ENCODE measurements at regions not wholly inside any gene's neighbourhood (a gene's known extent, or its start where the extent isn't known, plus 50 kb on each side); places are given as distances from the start of the nearest gene placed in this dataset.

DNA sequence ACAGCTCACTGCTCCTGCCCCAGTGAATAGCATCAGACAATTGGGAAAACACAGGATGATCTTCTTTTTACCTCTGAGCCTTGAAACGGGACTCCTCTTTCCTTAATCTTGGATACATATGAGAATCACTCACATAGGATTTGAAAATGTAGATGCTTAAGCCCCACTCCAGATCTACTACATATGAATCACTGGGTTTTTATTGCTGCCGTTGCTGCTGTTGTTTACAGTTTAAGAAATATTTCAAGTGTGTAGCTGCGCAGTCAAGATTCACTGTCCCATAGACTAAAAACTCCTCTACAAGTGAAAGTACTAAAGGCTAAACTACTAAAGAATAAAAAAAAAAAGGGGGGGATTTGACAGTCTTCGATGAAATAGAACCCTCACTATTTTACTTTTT is 765.9 kb downstream of the NTRK3 start:
- DNase-seq (ENCODE audit: extremely low spot score), result no peak
- ChIA-PET POLR2A (no interaction called here), CTCF (no interaction called here)
- no peak for TF ChIP-seq TARDBP (IDR thresholded peaks at IDR 0.05)
- TF ChIP-seq BHLHE40 (IDR thresholded peaks at IDR 0.05; ENCODE audit: borderline replicate concordance), result no peak
- TF ChIP-seq SP1 (IDR thresholded peaks at IDR 0.05), result no peak
- no peak for TF ChIP-seq NFRKB (IDR thresholded peaks at IDR 0.05)
- no peak for TF ChIP-seq HDGF (IDR thresholded peaks at IDR 0.05; ENCODE audit: borderline replicate concordance)
- TF ChIP-seq SUZ12 (IDR thresholded peaks at IDR 0.05), result no peak
- no peak for TF ChIP-seq FOXA1 (IDR thresholded peaks at IDR 0.05)
- no peak for TF ChIP-seq FOXK2 (IDR thresholded peaks at IDR 0.05)
- no peak for TF ChIP-seq FOXM1 (IDR thresholded peaks at IDR 0.05; ENCODE audit: borderline replicate concordance)
- TF ChIP-seq L3MBTL2 (conservative IDR thresholded peaks at IDR 0.05), result no peak
- no peak for TF ChIP-seq ELF4 (IDR thresholded peaks at IDR 0.05)

GRCh38 chr15:87489902-87490665 is 766.5 kb downstream of the NTRK3 start:
- no peak for DNase-seq (ENCODE audit: extremely low spot score)
- ChIA-PET POLR2A (no interaction called here), CTCF (no interaction called here)
- TF ChIP-seq BHLHE40 (IDR thresholded peaks at IDR 0.05; ENCODE audit: borderline replicate concordance) (no peak), SUZ12 (IDR thresholded peaks at IDR 0.05) (no peak), SP1 (IDR thresholded peaks at IDR 0.05) (no peak), CTBP1 (IDR thresholded peaks at IDR 0.05; ENCODE audit: borderline replicate concordance) (no peak), ELF4 (IDR thresholded peaks at IDR 0.05) (no peak), LEF1 (IDR thresholded peaks at IDR 0.05; ENCODE audit: borderline replicate concordance) (no peak), TARDBP (IDR thresholded peaks at IDR 0.05) (no peak), HDGF (IDR thresholded peaks at IDR 0.05; ENCODE audit: borderline replicate concordance) (no peak), FOXM1 (IDR thresholded peaks at IDR 0.05; ENCODE audit: borderline replicate concordance) (no peak), FOXK2 (IDR thresholded peaks at IDR 0.05) (no peak), ARNT (IDR thresholded peaks at IDR 0.05) (no peak), ZNF384 (IDR thresholded peaks at IDR 0.05) (no peak), L3MBTL2 (conservative IDR thresholded peaks at IDR 0.05) (no peak), NFRKB (IDR thresholded peaks at IDR 0.05) (no peak), FOXA1 (IDR thresholded peaks at IDR 0.05) (no peak)
- TF ChIP-seq, protein P1, sequence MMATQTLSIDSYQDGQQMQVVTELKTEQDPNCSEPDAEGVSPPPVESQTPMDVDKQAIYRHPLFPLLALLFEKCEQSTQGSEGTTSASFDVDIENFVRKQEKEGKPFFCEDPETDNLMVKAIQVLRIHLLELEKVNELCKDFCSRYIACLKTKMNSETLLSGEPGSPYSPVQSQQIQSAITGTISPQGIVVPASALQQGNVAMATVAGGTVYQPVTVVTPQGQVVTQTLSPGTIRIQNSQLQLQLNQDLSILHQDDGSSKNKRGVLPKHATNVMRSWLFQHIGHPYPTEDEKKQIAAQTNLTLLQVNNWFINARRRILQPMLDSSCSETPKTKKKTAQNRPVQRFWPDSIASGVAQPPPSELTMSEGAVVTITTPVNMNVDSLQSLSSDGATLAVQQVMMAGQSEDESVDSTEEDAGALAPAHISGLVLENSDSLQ (IDR thresholded peaks at IDR 0.05), result no peak

DNA sequence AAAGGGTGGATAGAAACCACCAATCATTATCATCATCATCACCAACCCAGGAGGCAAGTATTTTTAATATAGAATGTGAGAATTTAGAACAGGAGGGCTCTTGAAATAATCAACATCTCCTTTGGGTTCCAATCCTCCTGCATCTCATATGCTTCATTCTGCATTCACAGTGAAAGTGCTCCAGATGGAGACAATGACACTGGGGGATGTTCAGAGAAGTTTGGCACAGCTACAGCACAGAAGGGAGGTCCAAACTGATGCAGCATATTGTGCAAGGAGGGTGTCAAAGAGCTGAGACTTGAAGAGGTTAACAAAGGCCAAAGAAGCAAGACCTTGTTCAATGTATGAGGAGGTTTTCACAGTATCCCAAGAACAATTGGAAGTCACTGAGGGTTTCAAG is 767.1 kb downstream of the NTRK3 start:
- POLR2A ChIA-PET, result no interaction called here
- CTCF ChIA-PET, result no interaction called here
- DNase-seq (ENCODE audit: extremely low spot score), result no peak
- TF ChIP-seq FOXA1 (IDR thresholded peaks at IDR 0.05) (no peak), ARNT (IDR thresholded peaks at IDR 0.05) (no peak)

DNA sequence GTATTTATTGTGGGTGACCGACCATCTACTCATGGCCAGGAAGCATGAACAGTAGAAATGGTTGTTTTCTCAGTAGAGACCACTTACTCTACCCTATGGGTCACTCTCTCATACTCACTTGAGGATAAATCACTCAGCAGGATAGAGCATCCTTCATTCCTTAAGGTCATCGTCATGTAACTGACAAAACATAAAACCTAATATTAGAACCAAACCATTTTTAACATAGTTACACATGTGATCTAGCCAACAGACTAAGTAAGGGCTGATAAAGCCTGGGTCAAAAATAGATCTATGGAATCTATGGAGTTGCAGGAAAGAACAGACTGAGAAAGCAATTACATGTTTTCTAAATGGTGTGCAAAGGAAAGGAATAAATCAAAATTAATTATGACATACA is 769.1 kb downstream of the NTRK3 start:
- ChIA-PET POLR2A (no interaction called here), CTCF (no interaction called here)
- no peak for DNase-seq (ENCODE audit: extremely low spot score)
- TF ChIP-seq CTBP1 (IDR thresholded peaks at IDR 0.05; ENCODE audit: borderline replicate concordance), result no peak
- no peak for TF ChIP-seq ARNT (IDR thresholded peaks at IDR 0.05)
- no peak for TF ChIP-seq FOXK2 (IDR thresholded peaks at IDR 0.05)
- TF ChIP-seq FOXA1 (IDR thresholded peaks at IDR 0.05), result no peak
- TF ChIP-seq FOXM1 (IDR thresholded peaks at IDR 0.05; ENCODE audit: borderline replicate concordance), result no peak
- TF ChIP-seq HDGF (IDR thresholded peaks at IDR 0.05; ENCODE audit: borderline replicate concordance), result no peak
- TF ChIP-seq BHLHE40 (IDR thresholded peaks at IDR 0.05; ENCODE audit: borderline replicate concordance), result no peak
- no peak for TF ChIP-seq TARDBP (IDR thresholded peaks at IDR 0.05)
- TF ChIP-seq NFRKB (IDR thresholded peaks at IDR 0.05), result no peak
- no peak for TF ChIP-seq ZNF384 (IDR thresholded peaks at IDR 0.05)

DNA sequence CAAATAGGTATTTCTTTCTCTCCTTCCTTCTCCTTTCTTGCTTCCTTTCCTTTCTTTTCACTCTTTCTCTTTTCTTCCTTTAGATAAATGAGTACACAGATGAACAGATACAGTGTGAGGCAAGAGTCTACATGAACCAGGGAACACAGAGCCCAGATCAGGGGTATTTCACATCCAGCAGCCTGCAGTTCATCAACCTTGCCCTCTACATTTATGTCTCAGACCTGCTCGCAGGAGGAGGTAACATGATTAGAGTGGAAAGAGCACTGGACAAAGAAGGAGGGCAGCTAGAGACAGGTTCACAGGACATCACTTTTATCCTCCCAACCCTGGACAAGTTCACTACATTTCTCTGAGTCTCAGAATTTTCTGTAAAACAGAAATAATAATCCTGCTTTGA is 773.1 kb downstream of the NTRK3 start:
- CTCF ChIA-PET, result no interaction called here
- POLR2A ChIA-PET, result no interaction called here
- TF ChIP-seq NFRKB (IDR thresholded peaks at IDR 0.05) (no peak), ZNF384 (IDR thresholded peaks at IDR 0.05) (no peak), SP1 (IDR thresholded peaks at IDR 0.05) (no peak), FOXM1 (IDR thresholded peaks at IDR 0.05; ENCODE audit: borderline replicate concordance) (no peak)
- no peak for DNase-seq (ENCODE audit: extremely low spot score)

GRCh38 chr15:87481126-87481525 is 775.4 kb downstream of the NTRK3 start:
- ChIA-PET CTCF (no interaction called here), POLR2A (no interaction called here)
- no peak for DNase-seq (ENCODE audit: extremely low spot score)
- no peak for TF ChIP-seq ZNF384 (IDR thresholded peaks at IDR 0.05)
- TF ChIP-seq HDGF (IDR thresholded peaks at IDR 0.05; ENCODE audit: borderline replicate concordance), result no peak
- TF ChIP-seq L3MBTL2 (conservative IDR thresholded peaks at IDR 0.05), result no peak
- no peak for TF ChIP-seq TARDBP (IDR thresholded peaks at IDR 0.05)
- no peak for TF ChIP-seq SP1 (IDR thresholded peaks at IDR 0.05)

DNA sequence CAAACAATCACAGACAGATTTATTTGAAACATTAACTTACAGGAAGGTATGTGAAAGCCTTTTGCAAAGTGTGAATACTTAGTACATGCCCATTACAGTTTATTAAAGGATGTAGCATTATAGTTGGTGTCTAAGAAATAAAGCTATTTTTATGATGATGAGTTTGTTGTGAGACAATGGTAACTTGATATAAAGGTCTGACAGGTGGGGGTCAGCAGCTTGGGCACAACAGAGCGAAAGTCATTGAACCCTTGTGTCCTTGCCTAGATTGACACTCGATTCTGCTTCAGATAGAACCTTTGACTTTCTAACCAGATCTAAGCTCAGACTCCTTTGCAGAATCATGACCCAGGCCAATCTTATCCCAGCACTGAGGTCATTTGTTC is 777.9 kb downstream of the NTRK3 start:
- DNase-seq (ENCODE audit: extremely low spot score), result no peak
- ChIA-PET POLR2A (no interaction called here), CTCF (no interaction called here)
- TF ChIP-seq FOXK2 (IDR thresholded peaks at IDR 0.05) (no peak), HDGF (IDR thresholded peaks at IDR 0.05; ENCODE audit: borderline replicate concordance) (no peak), SUZ12 (IDR thresholded peaks at IDR 0.05) (no peak), FOXM1 (IDR thresholded peaks at IDR 0.05; ENCODE audit: borderline replicate concordance) (no peak), CTBP1 (IDR thresholded peaks at IDR 0.05; ENCODE audit: borderline replicate concordance) (no peak), LEF1 (IDR thresholded peaks at IDR 0.05; ENCODE audit: borderline replicate concordance) (no peak), NFRKB (IDR thresholded peaks at IDR 0.05) (no peak), ELF4 (IDR thresholded peaks at IDR 0.05) (no peak), ZNF384 (IDR thresholded peaks at IDR 0.05) (no peak), TARDBP (IDR thresholded peaks at IDR 0.05) (no peak), SP1 (IDR thresholded peaks at IDR 0.05) (no peak), BHLHE40 (IDR thresholded peaks at IDR 0.05; ENCODE audit: borderline replicate concordance) (no peak), ARNT (IDR thresholded peaks at IDR 0.05) (no peak), FOXA1 (IDR thresholded peaks at IDR 0.05) (no peak), L3MBTL2 (conservative IDR thresholded peaks at IDR 0.05) (no peak)
- TF ChIP-seq, protein P1 (IDR thresholded peaks at IDR 0.05), result no peak
